K562 (cell line): ENCODE measurements at regions not wholly inside any gene's neighbourhood (a gene's known extent, or its start where the extent isn't known, plus 50 kb on each side); places are given as distances from the start of the nearest gene placed in this dataset.

Experiments used
- FIP1L1 ChIP-seq: fragments of 200-400 bp; formaldehyde crosslinking; IDR thresholded peaks from 2 replicates; pipeline ENCODE4 v1.6.1; 2018; ENCODE audit warnings: mild to moderate bottlenecking, low read depth, low read length; ENCODE audit not compliant: poor library complexity, severe bottlenecking
- HBP1 ChIP-seq: fragments of 450-650 bp; formaldehyde crosslinking; IDR thresholded peaks from 2 replicates; pipeline ENCODE4 v1.4.0; 2022; ENCODE audit warnings: missing genetic modification characterization
- HNRNPUL1 ChIP-seq: fragments of 200-400 bp; formaldehyde crosslinking; IDR thresholded peaks from 2 replicates; pipeline ENCODE4 v1.6.1; 2017; ENCODE audit warnings: low read length
- HOXB6 ChIP-seq: fragments of 250-450 bp; sonication (Bioruptor Pico); IDR thresholded peaks from 2 replicates; pipeline ENCODE4 v1.5.1; 2022; ENCODE audit warnings: mild to moderate bottlenecking, borderline replicate concordance
- HSF4 ChIP-seq: fragments of 250-450 bp; sonication (Bioruptor Pico); IDR thresholded peaks from 2 replicates; pipeline ENCODE4 v2.1.2; 2022; ENCODE audit warnings: mild to moderate bottlenecking, moderate library complexity, borderline replicate concordance
- MEF2A ChIP-seq: IDR thresholded peaks from 2 replicates; pipeline ENCODE4 v1.6.1; 2011; ENCODE audit warnings: low read depth, mild to moderate bottlenecking, low read length, moderate library complexity; ENCODE audit not compliant: control insufficient read depth
- OTX1 ChIP-seq: fragments of 450-650 bp; formaldehyde crosslinking; IDR thresholded peaks from 2 replicates; pipeline ENCODE4 v1.4.0; 2022; ENCODE audit warnings: mild to moderate bottlenecking
- PML ChIP-seq: IDR thresholded peaks from 2 replicates; pipeline ENCODE4 v1.6.1; 2012; ENCODE audit warnings: low read length, inconsistent platforms
- POLR2G ChIP-seq: fragments of 200-400 bp; formaldehyde crosslinking; IDR thresholded peaks from 2 replicates; pipeline ENCODE4 v1.6.1; 2017; ENCODE audit warnings: low read depth, mild to moderate bottlenecking, antibody characterized with exemption, low read length, moderate library complexity
- TAF15 ChIP-seq: fragments of 200-400 bp; formaldehyde crosslinking; IDR thresholded peaks from 2 replicates; pipeline ENCODE4 v1.6.1; 2017; ENCODE audit warnings: mild to moderate bottlenecking, low read depth, low read length, moderate library complexity
- ZFPM2 ChIP-seq: fragments of 250-450 bp; sonication (Bioruptor Pico); IDR thresholded peaks from 2 replicates; pipeline ENCODE4 v1.5.1; 2022; ENCODE audit warnings: mild to moderate bottlenecking
- ZNF274 ChIP-seq: IDR thresholded peaks from 2 replicates; pipeline ENCODE4 v1.6.1; 2011; ENCODE audit warnings: low read depth, mild to moderate bottlenecking, low read length, moderate library complexity, borderline replicate concordance
- ZNF57 ChIP-seq: fragments of 450-650 bp; formaldehyde crosslinking; IDR thresholded peaks from 2 replicates; pipeline ENCODE4 v1.4.0; 2020; ENCODE audit warnings: mild to moderate bottlenecking, moderate library complexity
- ZNF780A ChIP-seq: fragments of 250-450 bp; sonication (Bioruptor Pico); IDR thresholded peaks from 2 replicates; pipeline ENCODE4 v1.5.0; 2021; ENCODE audit warnings: mild to moderate bottlenecking
- TF ChIP-seq, protein P1 (sequence below): fragments of 450-650 bp; formaldehyde crosslinking; IDR thresholded peaks from 2 replicates; pipeline ENCODE4 v1.4.0; 2022; ENCODE audit warnings: mild to moderate bottlenecking, moderate library complexity
- TF ChIP-seq, protein P2 (sequence below): fragments of 450-650 bp; IDR thresholded peaks from 2 replicates; pipeline ENCODE4 v1.7.0; 2016; ENCODE audit warnings: borderline replicate concordance

DNA sequence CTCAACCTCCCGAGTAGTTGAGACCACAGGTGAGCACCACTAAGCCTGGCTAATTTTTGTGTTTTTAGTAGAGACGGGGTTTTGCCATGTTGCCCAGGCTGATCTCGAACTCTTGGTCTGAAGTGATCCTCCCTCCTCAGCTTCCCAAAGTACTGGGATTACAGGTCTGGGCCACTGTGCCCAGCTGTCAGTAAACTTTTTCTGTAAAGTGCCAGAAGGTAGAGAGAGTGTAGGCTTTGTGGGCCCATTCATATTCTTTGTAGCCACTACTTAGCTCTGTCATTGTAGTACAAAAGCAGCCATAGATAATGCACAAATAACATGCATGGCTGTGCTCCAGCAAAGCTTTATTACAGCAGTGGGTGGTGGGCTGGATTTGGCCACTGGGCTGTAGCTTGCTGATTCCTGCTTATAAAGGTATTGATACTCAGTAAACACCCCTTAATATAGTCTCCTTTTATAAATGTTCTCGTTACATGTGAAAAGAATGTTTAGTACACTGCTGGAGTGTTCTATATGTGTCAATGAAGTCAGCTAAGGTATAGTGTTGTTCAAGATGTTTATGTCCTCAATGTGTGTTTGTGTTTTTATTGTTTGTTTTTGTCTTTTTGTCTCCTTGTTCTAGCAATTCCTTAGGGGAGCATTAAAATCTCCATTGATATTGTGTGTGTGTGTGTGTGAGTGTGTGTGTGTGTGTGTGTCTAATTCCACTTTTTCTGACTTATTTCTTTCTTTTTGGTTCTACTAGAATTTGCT, 644.7 kb upstream of the DPP6 start (continued):
- no peak for TF ChIP-seq MEF2A
- TF ChIP-seq HOXB6: no peak
- no peak for TF ChIP-seq FIP1L1
- TF ChIP-seq TAF15: no peak
- 0 out of 2 replicates have a peak, but pooled peaks have one; percentile 63 for TF ChIP-seq ZNF57
- TF ChIP-seq ZNF780A: peak; percentile 8; the same call in 1 of the 2 replicates
- TF ChIP-seq HNRNPUL1: peak; percentile 27; the same call in 1 of the 2 replicates
- TF ChIP-seq POLR2G: peak; percentile 58
- TF ChIP-seq OTX1 (CRISPR knock-in tag): peak; percentile 92
- no peak for TF ChIP-seq ZNF274
- TF ChIP-seq PML: peak; percentile 42; the same call in 1 of the 2 replicates
- TF ChIP-seq, protein P1, sequence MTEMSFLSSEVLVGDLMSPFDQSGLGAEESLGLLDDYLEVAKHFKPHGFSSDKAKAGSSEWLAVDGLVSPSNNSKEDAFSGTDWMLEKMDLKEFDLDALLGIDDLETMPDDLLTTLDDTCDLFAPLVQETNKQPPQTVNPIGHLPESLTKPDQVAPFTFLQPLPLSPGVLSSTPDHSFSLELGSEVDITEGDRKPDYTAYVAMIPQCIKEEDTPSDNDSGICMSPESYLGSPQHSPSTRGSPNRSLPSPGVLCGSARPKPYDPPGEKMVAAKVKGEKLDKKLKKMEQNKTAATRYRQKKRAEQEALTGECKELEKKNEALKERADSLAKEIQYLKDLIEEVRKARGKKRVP (CRISPR knock-in tag): peak; percentile 38; the same call in 1 of the 2 replicates
- TF ChIP-seq HSF4: no peak
- TF ChIP-seq, protein P2, sequence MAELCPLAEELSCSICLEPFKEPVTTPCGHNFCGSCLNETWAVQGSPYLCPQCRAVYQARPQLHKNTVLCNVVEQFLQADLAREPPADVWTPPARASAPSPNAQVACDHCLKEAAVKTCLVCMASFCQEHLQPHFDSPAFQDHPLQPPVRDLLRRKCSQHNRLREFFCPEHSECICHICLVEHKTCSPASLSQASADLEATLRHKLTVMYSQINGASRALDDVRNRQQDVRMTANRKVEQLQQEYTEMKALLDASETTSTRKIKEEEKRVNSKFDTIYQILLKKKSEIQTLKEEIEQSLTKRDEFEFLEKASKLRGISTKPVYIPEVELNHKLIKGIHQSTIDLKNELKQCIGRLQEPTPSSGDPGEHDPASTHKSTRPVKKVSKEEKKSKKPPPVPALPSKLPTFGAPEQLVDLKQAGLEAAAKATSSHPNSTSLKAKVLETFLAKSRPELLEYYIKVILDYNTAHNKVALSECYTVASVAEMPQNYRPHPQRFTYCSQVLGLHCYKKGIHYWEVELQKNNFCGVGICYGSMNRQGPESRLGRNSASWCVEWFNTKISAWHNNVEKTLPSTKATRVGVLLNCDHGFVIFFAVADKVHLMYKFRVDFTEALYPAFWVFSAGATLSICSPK: peak; percentile 78; the same call in 1 of the 2 replicates
- peak; percentile 99 for TF ChIP-seq HBP1
- peak; percentile 22; the same call in 1 of the 2 replicates for TF ChIP-seq ZFPM2
